H9 (cell line): ENCODE measurements at regions not wholly inside any gene's neighbourhood (a gene's known extent, or its start where the extent isn't known, plus 50 kb on each side); places are given as distances from the start of the nearest gene placed in this dataset.

ENCODE experiments used
- DNase-seq: peaks from one replicate; pipeline ENCODE4 v3.0.0-alpha.2; 2017
- H2AFZ ChIP-seq: one replicate; pipeline ENCODE4 v1.6.1; 2013; ENCODE audit warnings: mild to moderate bottlenecking, low read length, control low read depth, moderate library complexity
- H2AK5ac ChIP-seq: 2 replicates; pipeline ENCODE4 v1.6.1; 2013; ENCODE audit warnings: low read length, control low read depth, mixed read lengths; ENCODE audit not compliant: insufficient read length
- H2BK120ac ChIP-seq: one replicate; pipeline ENCODE4 v1.6.1; 2013; ENCODE audit warnings: low read depth, mild to moderate bottlenecking, low read length, control low read depth, inconsistent platforms; ENCODE audit not compliant: poor library complexity, severe bottlenecking
- H2BK12ac ChIP-seq: 2 replicates; pipeline ENCODE4 v1.6.1; 2013; ENCODE audit warnings: low read length, control low read depth, mixed read lengths, low read depth; ENCODE audit not compliant: insufficient read length
- H2BK15ac ChIP-seq: 2 replicates; pipeline ENCODE4 v1.6.1; 2013; ENCODE audit warnings: low read depth, low read length, control low read depth
- H2BK20ac ChIP-seq: one replicate; pipeline ENCODE4 v1.6.1; 2013; ENCODE audit warnings: low read depth, mild to moderate bottlenecking, low read length, control low read depth, inconsistent platforms; ENCODE audit not compliant: poor library complexity, severe bottlenecking
- H2BK5ac ChIP-seq: 2 replicates; pipeline ENCODE4 v1.6.1; 2013; ENCODE audit warnings: low read length, control low read depth, mixed read lengths; ENCODE audit not compliant: insufficient read length
- H3K14ac ChIP-seq: 2 replicates; pipeline ENCODE4 v1.6.1; 2013; ENCODE audit warnings: low read length, control low read depth; ENCODE audit not compliant: insufficient read depth
- H3K18ac ChIP-seq: 2 replicates; pipeline ENCODE4 v1.6.1; 2013; ENCODE audit warnings: low read depth, mild to moderate bottlenecking, mixed read lengths, low read length, control low read depth; ENCODE audit not compliant: insufficient read length
- H3K23ac ChIP-seq: 2 replicates; pipeline ENCODE4 v1.6.1; 2013; ENCODE audit warnings: low read length, control low read depth, mixed read lengths, low read depth; ENCODE audit not compliant: insufficient read length
- H3K23me2 ChIP-seq: 2 replicates; pipeline ENCODE4 v1.6.1; 2013; ENCODE audit warnings: low read depth, mild to moderate bottlenecking, mixed read lengths, low read length, control low read depth; ENCODE audit not compliant: insufficient read length, poor library complexity, severe bottlenecking
- H3K27ac ChIP-seq: 2 replicates; pipeline ENCODE4 v1.5.1; 2013; ENCODE audit warnings: low read length, control low read depth, mixed read lengths, low read depth; ENCODE audit not compliant: insufficient read length
- H3K27me3 ChIP-seq: 2 replicates; pipeline ENCODE4 v1.6.1; 2013; ENCODE audit warnings: low read length, control low read depth, inconsistent platforms; ENCODE audit not compliant: insufficient read depth
- H3K4ac ChIP-seq: 2 replicates; pipeline ENCODE4 v1.6.1; 2013; ENCODE audit warnings: low read depth, mild to moderate bottlenecking, control low read depth, inconsistent platforms, low read length, moderate library complexity
- H3K4me1 ChIP-seq: 2 replicates; pipeline ENCODE4 v1.6.1; 2013; ENCODE audit warnings: low read length, control low read depth, inconsistent platforms; ENCODE audit not compliant: insufficient read depth
- H3K4me2 ChIP-seq: 2 replicates; pipeline ENCODE4 v1.6.1; 2013; ENCODE audit warnings: low read length, control low read depth, mixed read lengths; ENCODE audit not compliant: insufficient read length, insufficient read depth
- H3K56ac ChIP-seq: 2 replicates; pipeline ENCODE4 v1.6.1; 2013; ENCODE audit warnings: low read depth, mild to moderate bottlenecking, mixed read lengths, low read length, control low read depth; ENCODE audit not compliant: insufficient read length
- H3K79me1 ChIP-seq: 2 replicates; pipeline ENCODE4 v1.6.1; 2013; ENCODE audit warnings: low read depth, mild to moderate bottlenecking, moderate library complexity, low read length, control low read depth, inconsistent platforms; ENCODE audit not compliant: insufficient read depth, poor library complexity, severe bottlenecking
- H3K79me2 ChIP-seq: 2 replicates; pipeline ENCODE4 v1.6.1; 2013; ENCODE audit warnings: low read length, control low read depth, inconsistent platforms; ENCODE audit not compliant: insufficient read depth
- H3K9ac ChIP-seq: 2 replicates; pipeline ENCODE4 v1.6.1; 2013; ENCODE audit warnings: low read length, control low read depth, mixed read lengths; ENCODE audit not compliant: insufficient read length; ENCODE audit errors: extremely low read depth
- H3K9me3 ChIP-seq: one replicate; pipeline ENCODE4 v1.6.1; 2013; ENCODE audit warnings: low read depth, low read length, inconsistent platforms; ENCODE audit not compliant: control insufficient read depth
- H3T11ph ChIP-seq: one replicate; pipeline ENCODE4 v1.6.1; 2013; ENCODE audit warnings: mild to moderate bottlenecking, low read length, control low read depth, inconsistent platforms
- H4K20me1 ChIP-seq: one replicate; pipeline ENCODE4 v1.6.1; 2013; ENCODE audit not compliant: control insufficient read depth, insufficient read length, insufficient read depth
- H4K5ac ChIP-seq: 2 replicates; pipeline ENCODE4 v1.6.1; 2013; ENCODE audit warnings: low read depth, mild to moderate bottlenecking, mixed read lengths, low read length, control low read depth; ENCODE audit not compliant: insufficient read length
- H4K8ac ChIP-seq: replicated peaks from 2 replicates; pipeline ENCODE4 v1.6.1; 2013; ENCODE audit warnings: low read length, control low read depth, mixed read lengths, low read depth; ENCODE audit not compliant: insufficient read length
- H4K91ac ChIP-seq: 2 replicates; pipeline ENCODE4 v1.6.1; 2013; ENCODE audit warnings: low read depth, mild to moderate bottlenecking, moderate library complexity, mixed read lengths, low read length, control low read depth; ENCODE audit not compliant: insufficient read length
- H3K27ac Mint-ChIP-seq, 3 experiments: 2 replicates in 2 of 3; 3 replicates in 1 of 3; pipeline ENCODE4 v1.8.0; 2020 to 2021; ENCODE audit warnings: mixed read lengths in 3 of 3, mild to moderate bottlenecking in 1 of 3, moderate library complexity in 1 of 3
- H3K27me3 Mint-ChIP-seq: 2 replicates; pipeline ENCODE4 v1.8.0; 2021; ENCODE audit warnings: low read depth, mild to moderate bottlenecking, moderate library complexity, mixed read lengths
- H3K36me3 Mint-ChIP-seq, 3 experiments: 2 replicates in 2 of 3; 3 replicates in 1 of 3; pipeline ENCODE4 v1.8.0; 2020 to 2021; ENCODE audit warnings: low read depth in 3 of 3, mixed read lengths in 3 of 3; ENCODE audit not compliant: insufficient read depth in 1 of 3
- H3K4me1 Mint-ChIP-seq, 2 experiments: 2 replicates each; pipeline ENCODE4 v1.8.0; 2020; ENCODE audit warnings: mixed read lengths in 2 of 2
- H3K4me3 Mint-ChIP-seq, 2 experiments: 2 replicates in 1 of 2; 3 replicates in 1 of 2; pipeline ENCODE4 v1.8.0; 2020 to 2021; ENCODE audit warnings: mild to moderate bottlenecking in 2 of 2, mixed read lengths in 2 of 2, moderate library complexity in 1 of 2
- H3K9me3 Mint-ChIP-seq, 2 experiments: 2 replicates in 1 of 2; 3 replicates in 1 of 2; pipeline ENCODE4 v1.8.0; 2020; ENCODE audit warnings: mild to moderate bottlenecking in 2 of 2, mixed read lengths in 2 of 2, moderate library complexity in 1 of 2
- WGBS: extraction: QIAGEN DNeasy Blood & Tissue Kit; methylation state at CpG from one replicate; pipeline ENCODE4 v1.1.7; 2013; ENCODE audit warnings: missing lambda C conversion rate, low lambda C conversion rate, mixed read lengths; ENCODE audit not compliant: insufficient read length; ENCODE audit errors: extremely low coverage; 5-methylcytosine and 5-hydroxymethylcytosine counted together
- TF ChIP-seq, protein P1 (sequence below): fragments of 200-600 bp; sonication (generic); conservative IDR thresholded peaks from 3 replicates; pipeline ENCODE4 v1.8.0; 2021; ENCODE audit warnings: antibody characterized with exemption, mild to moderate bottlenecking

GRCh38 chr18:37702841-37703240 lies 137.2 kb upstream of the CELF4 start:
- H4K20me1 ChIP-seq, result no peaks in the 10 kb centered on the region
- no peaks in the 10 kb centered on the region for H3K79me2 ChIP-seq
- no peak for DNase-seq
- H4K8ac ChIP-seq, result no peak overlapping the region
- H3K79me1 ChIP-seq, result no peaks in the 10 kb centered on the region
- Mint-ChIP-seq H3K27ac (no peak overlapping the region), H3K4me1 (peaks cover 11 to 12% of the 10 kb centered on the region in 2 experiments), H3K4me3 (no peak overlapping the region), H3K36me3 (no peaks in the 10 kb centered on the region), H3K27me3 (peaks cover 8% of the 10 kb centered on the region), H3K9me3 (no peaks in the 10 kb centered on the region)
- no peak overlapping the region for H2BK20ac ChIP-seq
- H2BK120ac ChIP-seq, result no peak overlapping the region
- H3K27ac ChIP-seq, result no peak overlapping the region
- H3K18ac ChIP-seq, result no peak overlapping the region
- H3K27me3 ChIP-seq, result no peaks in the 10 kb centered on the region; the same call in 1 of the 2 replicates
- H2BK5ac ChIP-seq, result no peak overlapping the region
- no peak overlapping the region for H3T11ph ChIP-seq
- WGBS, result no CpG with 5 or more reads among the region's 2 CpGs
- H3K4ac ChIP-seq, result no peak overlapping the region
- H2BK12ac ChIP-seq, result no peak overlapping the region
- TF ChIP-seq, protein P1, sequence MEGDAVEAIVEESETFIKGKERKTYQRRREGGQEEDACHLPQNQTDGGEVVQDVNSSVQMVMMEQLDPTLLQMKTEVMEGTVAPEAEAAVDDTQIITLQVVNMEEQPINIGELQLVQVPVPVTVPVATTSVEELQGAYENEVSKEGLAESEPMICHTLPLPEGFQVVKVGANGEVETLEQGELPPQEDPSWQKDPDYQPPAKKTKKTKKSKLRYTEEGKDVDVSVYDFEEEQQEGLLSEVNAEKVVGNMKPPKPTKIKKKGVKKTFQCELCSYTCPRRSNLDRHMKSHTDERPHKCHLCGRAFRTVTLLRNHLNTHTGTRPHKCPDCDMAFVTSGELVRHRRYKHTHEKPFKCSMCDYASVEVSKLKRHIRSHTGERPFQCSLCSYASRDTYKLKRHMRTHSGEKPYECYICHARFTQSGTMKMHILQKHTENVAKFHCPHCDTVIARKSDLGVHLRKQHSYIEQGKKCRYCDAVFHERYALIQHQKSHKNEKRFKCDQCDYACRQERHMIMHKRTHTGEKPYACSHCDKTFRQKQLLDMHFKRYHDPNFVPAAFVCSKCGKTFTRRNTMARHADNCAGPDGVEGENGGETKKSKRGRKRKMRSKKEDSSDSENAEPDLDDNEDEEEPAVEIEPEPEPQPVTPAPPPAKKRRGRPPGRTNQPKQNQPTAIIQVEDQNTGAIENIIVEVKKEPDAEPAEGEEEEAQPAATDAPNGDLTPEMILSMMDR, result no peak
- H3K9ac ChIP-seq, result no peak overlapping the region
- no peak overlapping the region for H2AFZ ChIP-seq
- no peak overlapping the region for H3K56ac ChIP-seq
- no peak overlapping the region for H3K23ac ChIP-seq
- no peak overlapping the region for H4K5ac ChIP-seq
- H3K4me1 ChIP-seq, result no peaks in the 10 kb centered on the region
- H2AK5ac ChIP-seq, result no peak overlapping the region
- H3K4me2 ChIP-seq, result no peak overlapping the region
- H3K23me2 ChIP-seq, result no peaks in the 10 kb centered on the region
- H4K91ac ChIP-seq, result no peak overlapping the region
- no peak overlapping the region for H3K14ac ChIP-seq
- H3K9me3 ChIP-seq, result no peaks in the 10 kb centered on the region
- H2BK15ac ChIP-seq, result no peak overlapping the region
